GM12801 (cell line): ENCODE measurements at regions not wholly inside any gene's neighbourhood (a gene's known extent, or its start where the extent isn't known, plus 50 kb on each side); places are given as distances from the start of the nearest gene placed in this dataset.

ENCODE experiments used
- CTCF ChIP-seq: IDR thresholded peaks from one replicate; pipeline ENCODE4 v1.5.1; 2011; ENCODE audit warnings: control low read depth; ENCODE audit not compliant: insufficient read length; ENCODE audit errors: extremely low read depth

GRCh38 chr20:59382907-59383306, 82.5 kb downstream of the EDN3 start:
- no peak for TF ChIP-seq CTCF

- TF ChIP-seq CTCF = no peak
Measured at GRCh38 chr20:59385038-59385437, 84.6 kb downstream of the EDN3 start.

- TF ChIP-seq CTCF = no peak
Measured at GRCh38 chr20:59385480-59385879, 85.1 kb downstream of the EDN3 start.

GRCh38 chr20:59386809-59387208, 86.4 kb downstream of the EDN3 start:
- TF ChIP-seq CTCF = no peak

- no peak for TF ChIP-seq CTCF
Measured at GRCh38 chr20:59387891-59388290, 87.5 kb downstream of the EDN3 start.

- no peak for TF ChIP-seq CTCF
Measured at GRCh38 chr20:59388402-59388801, 88.0 kb downstream of the EDN3 start.

GRCh38 chr20:59390437-59390836, 90.0 kb downstream of the EDN3 start:
- TF ChIP-seq CTCF = no peak

GRCh38 chr20:59391975-59392374, 91.6 kb downstream of the EDN3 start:
- TF ChIP-seq CTCF = no peak
